ENCODE measurements at regions not wholly inside any gene's neighbourhood (a gene's known extent, or its start where the extent isn't known, plus 50 kb on each side); places are given as distances from the start of the nearest gene placed in this dataset.

GRCh38 chr6:167481307-167481926, 156.5 kb downstream of the TTLL2 start:
- Histone ChIP-seq H3K4me1 (replicated peaks in 1 of 2; ENCODE audit: control insufficient read depth in 2 of 2, insufficient read depth in 2 of 2, low read length in 2 of 2) (no peaks in the 10 kb centered on the region), H3K4me3 (no peak overlapping the region), H3K9me3 (replicated peaks; ENCODE audit: control insufficient read depth, insufficient read depth, low read depth, low read length) (no peaks in the 10 kb centered on the region), H3K9me1 (ENCODE audit: control insufficient read depth, insufficient read depth, low read length) (no peaks in the 10 kb centered on the region), H4K20me1 (replicated peaks; ENCODE audit: control insufficient read depth, insufficient read depth, low read length) (no peaks in the 10 kb centered on the region), H3K27ac (ENCODE audit: extremely low read depth, low read depth, low read length) (no peak overlapping the region), H3K36me3 (ENCODE audit: control insufficient read depth, insufficient read depth, low read length) (no peaks in the 10 kb centered on the region), H3K27me3 (ENCODE audit: control insufficient read depth in 2 of 2, insufficient read depth in 2 of 2, low read length in 2 of 2) (peaks cover 8 to 35% of the 10 kb centered on the region in 2 experiments; a peak in 3 of 5 replicates), H3K79me2 (ENCODE audit: control insufficient read depth, insufficient read depth, low read length) (no peaks in the 10 kb centered on the region), H2AFZ (ENCODE audit: low read depth, low read length) (no peak overlapping the region), H3K9ac (ENCODE audit: insufficient read depth in 1 of 2, low read depth in 2 of 2, low read length in 2 of 2) (no peak overlapping the region), H3K4me2 (ENCODE audit: insufficient read depth, low read length) (no peak overlapping the region)
- TF ChIP-seq DMBX1 (CRISPR knock-in tag; IDR thresholded peaks at IDR 0.05; ENCODE audit: borderline replicate concordance) (no peak), PURB (CRISPR knock-in tag; IDR thresholded peaks at IDR 0.05; ENCODE audit: low read depth) (no peak), CGGBP1 (CRISPR knock-in tag; IDR thresholded peaks at IDR 0.05) (no peak), ZKSCAN3 (CRISPR knock-in tag; IDR thresholded peaks at IDR 0.05) (no peak), U2AF1 (optimal IDR thresholded peaks at IDR 0.05; ENCODE audit: low read depth, low read length) (no peak), ZNF398 (CRISPR knock-in tag; IDR thresholded peaks at IDR 0.05) (no peak), CREB5 (CRISPR knock-in tag; IDR thresholded peaks at IDR 0.05) (no peak), ASH1L (IDR thresholded peaks at IDR 0.05; ENCODE audit: borderline replicate concordance, low read depth, partially characterized antibody) (no peak), SIX5 (IDR thresholded peaks at IDR 0.05; ENCODE audit: borderline replicate concordance in 1 of 2, insufficient read depth in 1 of 2, low read depth in 1 of 2, low read length in 2 of 2) (no peak), ARNT (IDR thresholded peaks at IDR 0.05) (no peak), NR2C2 (CRISPR knock-in tag; IDR thresholded peaks at IDR 0.05) (no peak), NR2C2 (tag; IDR thresholded peaks at IDR 0.05) (no peak), SMAD1 (IDR thresholded peaks at IDR 0.05; ENCODE audit: low read depth, low read length, partially characterized antibody) (no peak), ZC3H8 (IDR thresholded peaks at IDR 0.05) (no peak), NFATC3 (IDR thresholded peaks at IDR 0.05) (no peak), CBFA2T2 (conservative IDR thresholded peaks at IDR 0.05) (no peak), NFIX (CRISPR knock-in tag; IDR thresholded peaks at IDR 0.05; ENCODE audit: low read depth) (no peak), FOXJ3 (CRISPR knock-in tag; IDR thresholded peaks at IDR 0.05) (no peak)
- BruUV-seq (replicated peaks): no TSS peak
- ChIA-PET POLR2A (no interaction called here), CTCF (ENCODE audit: low intra/inter-chr PET ratio) (no interaction called here)
- intact Hi-C loops (cut with micrococcal nuclease): no loop called here
- WGBS (ENCODE audit: insufficient coverage, low coverage, missing lambda C conversion rate): 0% methylated on average over 6 of the region's 6 CpGs
- ATAC-seq (no peak), DNase-seq (ENCODE audit: extremely low read depth in 1 of 4, low spot score in 3 of 4) (no peak), FAIRE-seq (no peak)
- in situ Hi-C loops (cut with MboI): loop anchor here (10.0 kb wide), 1 partner anchor 413 kb away; no protein-coding TSS in a partner anchor
